Fibroblast of lung (primary cell): ENCODE measurements at regions not wholly inside any gene's neighbourhood (a gene's known extent, or its start where the extent isn't known, plus 50 kb on each side); places are given as distances from the start of the nearest gene placed in this dataset.
"Not testable (repeated sequence)": the region's sequence is repeated elsewhere in the genome, so short reads cannot be mapped to it uniquely, and the experiment has no call there.

Experiments used
- DNase-seq, 2 donors: peaks; one replicate each; pipeline versions ENCODE4 v3.0.0 to v3.0.0-alpha.2; 2010; ENCODE audit warnings: low read depth in 2 of 2
- H2AFZ ChIP-seq: 2 replicates; pipeline ENCODE4 v1.5.1; 2012; ENCODE audit warnings: low read length, control low read depth, inconsistent platforms
- H3K27ac ChIP-seq: 2 replicates; pipeline ENCODE4 v1.5.1; 2011; ENCODE audit warnings: low read length, control low read depth; ENCODE audit not compliant: insufficient read depth
- H3K27me3 ChIP-seq: 2 replicates; pipeline ENCODE4 v1.5.1; 2011; ENCODE audit warnings: mild to moderate bottlenecking, low read length; ENCODE audit not compliant: control insufficient read depth, insufficient read depth
- H3K36me3 ChIP-seq: 2 replicates; pipeline ENCODE4 v1.5.1; 2011; ENCODE audit warnings: low read length; ENCODE audit not compliant: control insufficient read depth, insufficient read depth
- H3K4me1 ChIP-seq: 2 replicates; pipeline ENCODE4 v1.5.1; 2011; ENCODE audit warnings: low read length; ENCODE audit not compliant: control insufficient read depth, insufficient read depth; ENCODE audit errors: extremely low read depth
- H3K4me2 ChIP-seq: 2 replicates; pipeline ENCODE4 v1.5.1; 2011; ENCODE audit warnings: low read length, control low read depth; ENCODE audit not compliant: insufficient read depth; ENCODE audit errors: extremely low read depth
- H3K4me3 ChIP-seq, 4 experiments: fragments of 200-600 bp in 1 of 4; sonication (generic) in 1 of 4; replicated peaks in 1 of 4; 2 replicates each; pipeline ENCODE4 v1.5.1; 2011 to 2016; ENCODE audit warnings: low read length in 4 of 4, low read depth in 3 of 4, mild to moderate bottlenecking in 3 of 4, control low read depth in 2 of 4, inconsistent platforms in 1 of 4, mixed read lengths in 1 of 4; ENCODE audit not compliant: insufficient read depth in 1 of 4; ENCODE audit errors: control extremely low read depth in 1 of 4
- H3K79me2 ChIP-seq: 2 replicates; pipeline ENCODE4 v1.5.1; 2012; ENCODE audit warnings: mild to moderate bottlenecking, low read length, inconsistent platforms; ENCODE audit not compliant: control insufficient read depth, insufficient read depth
- H3K9ac ChIP-seq: 2 replicates; pipeline ENCODE4 v1.5.1; 2011; ENCODE audit warnings: mild to moderate bottlenecking, low read length, control low read depth; ENCODE audit not compliant: insufficient read depth
- H3K9me3 ChIP-seq: 2 replicates; pipeline ENCODE4 v1.5.1; 2012; ENCODE audit warnings: low read depth, low read length; ENCODE audit not compliant: control insufficient read depth, insufficient read depth
- H4K20me1 ChIP-seq: 2 replicates; pipeline ENCODE4 v1.5.1; 2011; ENCODE audit warnings: low read length; ENCODE audit not compliant: control insufficient read depth, insufficient read depth; ENCODE audit errors: extremely low read depth
- CTCF ChIP-seq, 2 donors: IDR thresholded peaks in 1 of 2; conservative IDR thresholded peaks in 1 of 2; 1 replicate in 1 of 2; 2 replicates in 1 of 2; pipeline ENCODE4 v1.5.1; 2011 to 2012; ENCODE audit warnings: low read length in 2 of 2, control low read depth in 1 of 2, inconsistent platforms in 1 of 2, low read depth in 1 of 2, mild to moderate bottlenecking in 1 of 2
- EZH2 ChIP-seq: IDR thresholded peaks from 2 replicates; pipeline ENCODE4 v1.5.1; 2012; ENCODE audit warnings: low read length, control low read depth, mild to moderate bottlenecking; ENCODE audit errors: missing control alignments

GRCh38 chr6:21791056-21791455 lies 197.5 kb downstream of the SOX4 start:
- H3K36me3 ChIP-seq, result no peaks in the 10 kb centered on the region
- H3K79me2 ChIP-seq, result no peaks in the 10 kb centered on the region
- H3K4me3 ChIP-seq, result no peak overlapping the region
- no peak overlapping the region for H3K27ac ChIP-seq
- no peaks in the 10 kb centered on the region for H3K9me3 ChIP-seq
- no peaks in the 10 kb centered on the region for H3K27me3 ChIP-seq
- no peaks in the 10 kb centered on the region for H3K4me1 ChIP-seq
- no peak overlapping the region for H3K9ac ChIP-seq
- peak in 1 of 2 donors; percentile 19 for DNase-seq
- H4K20me1 ChIP-seq, result no peaks in the 10 kb centered on the region
- no peak overlapping the region for H3K4me2 ChIP-seq
- no peak for TF ChIP-seq CTCF (conservative IDR thresholded peaks at IDR 0.05 in 1 of 2, IDR thresholded peaks at IDR 0.05 in 1 of 2; ENCODE audit: low read depth in 1 of 2, low read length in 2 of 2)
- TF ChIP-seq EZH2, result no peak
- no peak overlapping the region for H2AFZ ChIP-seq

GRCh38 chr6:21791581-21791980 lies 198.0 kb downstream of the SOX4 start:
- H4K20me1 ChIP-seq, result no peaks in the 10 kb centered on the region
- no peak for TF ChIP-seq CTCF (conservative IDR thresholded peaks at IDR 0.05 in 1 of 2, IDR thresholded peaks at IDR 0.05 in 1 of 2; ENCODE audit: low read depth in 1 of 2, low read length in 2 of 2)
- TF ChIP-seq EZH2, result no peak
- no peak overlapping the region for H3K4me3 ChIP-seq
- no peaks in the 10 kb centered on the region for H3K36me3 ChIP-seq
- DNase-seq, result peak in 1 of 2 donors; percentile 86
- no peaks in the 10 kb centered on the region for H3K4me1 ChIP-seq
- no peak overlapping the region for H3K27ac ChIP-seq
- H3K9ac ChIP-seq, result no peak overlapping the region
- H3K4me2 ChIP-seq, result no peak overlapping the region
- no peaks in the 10 kb centered on the region for H3K9me3 ChIP-seq
- H2AFZ ChIP-seq, result no peak overlapping the region
- no peaks in the 10 kb centered on the region for H3K79me2 ChIP-seq
- no peaks in the 10 kb centered on the region for H3K27me3 ChIP-seq

- no peaks in the 10 kb centered on the region for H3K27me3 ChIP-seq
- H3K9ac ChIP-seq, result no peak overlapping the region
- H3K27ac ChIP-seq, result no peak overlapping the region
- H3K36me3 ChIP-seq, result no peaks in the 10 kb centered on the region
- H3K79me2 ChIP-seq, result no peaks in the 10 kb centered on the region
- H2AFZ ChIP-seq, result no peak overlapping the region
- no peaks in the 10 kb centered on the region for H3K9me3 ChIP-seq
- no peaks in the 10 kb centered on the region for H4K20me1 ChIP-seq
- no peak for DNase-seq
- no peaks in the 10 kb centered on the region for H3K4me1 ChIP-seq
- H3K4me3 ChIP-seq, result no peak overlapping the region
- no peak overlapping the region for H3K4me2 ChIP-seq
- TF ChIP-seq CTCF (conservative IDR thresholded peaks at IDR 0.05 in 1 of 2, IDR thresholded peaks at IDR 0.05 in 1 of 2; ENCODE audit: low read depth in 1 of 2, low read length in 2 of 2), result no peak
- TF ChIP-seq EZH2, result no peak
These were observed 198.6 kb downstream of the SOX4 start for GRCh38 chr6:21792177-21792576.

- not testable (repeated sequence) for H4K20me1 ChIP-seq, H3K9me3 ChIP-seq, H3K79me2 ChIP-seq, H3K36me3 ChIP-seq, H2AFZ ChIP-seq, H3K27ac ChIP-seq, H3K27me3 ChIP-seq, DNase-seq, H3K4me3 ChIP-seq, H3K4me1 ChIP-seq, H3K4me2 ChIP-seq, H3K9ac ChIP-seq
These were observed 203.4 kb downstream of the SOX4 start for GRCh38 chr6:21796979-21797378.
